HG02973 (cell line): ENCODE measurements at regions not wholly inside any gene's neighbourhood (a gene's known extent, or its start where the extent isn't known, plus 50 kb on each side); places are given as distances from the start of the nearest gene placed in this dataset.

ENCODE experiments used
- ATAC-seq: cut with Tn5 transposase; IDR thresholded peaks from one replicate; pipeline ENCODE4 v1.9.1; 2021; ENCODE audit warnings: moderate library complexity; ENCODE audit not compliant: unreplicated experiment

DNA sequence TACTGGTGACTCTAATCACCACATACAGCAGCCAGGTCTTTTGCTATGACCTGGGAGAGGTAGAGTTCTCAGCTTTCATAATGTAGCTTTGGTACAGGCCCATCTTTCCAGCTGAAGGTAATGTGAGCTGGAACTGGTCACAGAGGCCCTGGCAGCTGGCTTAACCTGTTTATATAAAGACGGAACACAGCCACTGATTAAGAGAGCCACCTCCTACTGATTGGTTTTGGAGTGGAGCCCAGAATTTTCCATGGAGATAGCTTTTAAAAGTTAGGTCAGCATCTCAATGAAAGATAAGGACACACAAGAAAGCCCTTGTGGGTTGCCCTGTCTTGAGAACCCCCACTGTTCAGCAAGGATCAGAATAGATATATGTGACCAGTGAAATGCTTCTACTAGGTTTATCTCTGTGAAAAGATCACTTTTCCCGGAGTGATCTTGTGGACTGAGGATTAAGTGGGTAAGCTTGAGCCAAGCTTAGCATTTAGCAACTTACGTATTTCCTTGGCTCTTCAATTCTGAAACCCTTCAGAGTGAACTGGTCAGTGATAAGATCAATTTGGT lies 213.7 kb upstream of the CITED2 start:
- ATAC-seq = no peak

DNA sequence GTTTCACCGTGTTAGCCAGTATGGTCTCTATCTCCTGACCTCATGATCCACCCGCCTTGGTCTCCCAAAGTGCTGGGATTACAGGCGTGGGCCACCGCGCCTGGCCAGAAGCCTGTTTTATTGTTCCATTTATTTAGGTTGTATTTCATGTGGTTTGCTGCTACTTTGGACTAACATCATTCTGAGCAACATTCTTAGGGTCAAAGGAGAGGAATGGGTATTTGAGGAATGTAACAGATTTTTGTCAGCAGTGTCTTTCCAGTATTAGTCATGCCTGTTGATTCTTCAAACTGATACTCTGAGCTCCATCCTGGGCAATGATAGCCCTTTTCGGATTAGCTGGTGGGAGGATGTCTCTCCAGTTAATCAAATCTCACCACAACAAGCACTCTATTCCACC lies 213.0 kb upstream of the CITED2 start:
- ATAC-seq = no peak

DNA sequence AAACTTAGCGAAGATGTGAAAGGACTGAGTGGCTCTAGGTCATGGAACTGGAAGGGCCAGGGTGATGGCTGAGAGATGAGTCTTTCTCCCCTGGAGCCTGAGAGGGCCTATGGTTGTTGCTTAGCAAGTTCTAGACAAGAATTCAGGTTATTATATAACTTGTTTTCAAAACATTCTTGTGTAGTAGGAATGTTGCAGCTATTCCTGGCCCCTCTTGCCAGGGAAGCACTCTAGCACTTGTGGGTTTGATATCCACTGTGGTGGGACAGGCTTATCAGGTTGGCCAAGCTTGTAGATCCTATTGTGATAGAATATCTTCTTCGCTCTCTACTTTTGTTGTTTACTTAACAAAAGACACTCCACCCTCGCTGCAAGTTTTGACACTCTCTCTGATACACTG lies 211.8 kb upstream of the CITED2 start:
- ATAC-seq = no peak

DNA sequence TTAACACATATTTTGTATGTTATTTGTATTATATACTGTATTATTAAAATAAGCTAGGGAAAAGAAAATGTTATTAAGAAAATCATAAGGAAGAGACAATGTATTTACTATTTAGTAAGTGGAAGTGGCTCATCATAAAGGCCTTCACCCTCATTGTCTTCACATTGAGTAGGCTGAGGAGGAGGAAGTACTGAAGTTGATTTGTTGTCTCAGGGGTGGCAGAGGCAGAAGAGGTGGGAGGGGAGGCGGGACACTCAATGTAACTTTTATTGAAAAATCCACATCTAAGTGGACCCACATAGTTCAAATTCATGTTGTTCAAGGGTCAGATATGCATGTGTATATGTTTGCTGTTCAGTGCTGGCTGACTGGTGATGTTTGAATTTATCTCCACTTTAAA lies 210.2 kb upstream of the CITED2 start:
- no peak for ATAC-seq

DNA sequence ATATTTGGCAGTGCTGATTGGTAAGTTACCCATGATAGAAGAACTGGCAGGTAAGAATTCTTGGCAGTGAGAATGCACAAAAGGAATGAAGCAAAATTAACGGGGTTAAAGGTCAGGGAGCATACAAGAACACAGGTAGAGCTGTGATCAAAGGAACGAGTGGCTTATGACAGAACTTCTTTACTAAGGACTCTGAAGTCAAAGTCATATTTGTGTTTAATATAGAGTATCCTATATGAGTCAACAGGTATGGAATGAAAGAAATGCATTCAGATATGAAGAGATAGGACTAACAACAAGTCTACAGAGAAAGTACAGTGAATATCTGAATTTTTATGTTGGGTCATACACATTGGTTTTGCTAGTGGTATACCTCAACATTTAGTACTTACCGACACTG lies 209.0 kb upstream of the CITED2 start:
- ATAC-seq = no peak

DNA sequence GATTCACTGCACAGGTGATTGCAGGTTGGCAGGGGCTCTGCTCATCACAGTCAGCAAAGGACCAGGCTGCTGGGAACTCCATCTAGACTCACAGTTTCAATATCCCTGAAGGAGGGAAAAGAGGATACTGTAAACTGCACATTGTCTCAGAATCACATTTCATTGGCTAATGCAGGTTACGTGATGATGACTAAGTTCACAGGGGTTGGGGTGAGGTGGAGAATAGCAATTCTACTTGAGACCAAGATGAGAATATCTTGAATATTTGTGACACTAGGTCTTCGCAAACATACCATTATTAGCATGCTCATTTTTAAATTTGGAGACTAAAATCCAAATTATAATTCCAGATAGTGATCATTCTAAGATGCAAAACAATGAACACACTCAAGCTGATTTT lies 208.5 kb upstream of the CITED2 start:
- ATAC-seq = no peak

DNA sequence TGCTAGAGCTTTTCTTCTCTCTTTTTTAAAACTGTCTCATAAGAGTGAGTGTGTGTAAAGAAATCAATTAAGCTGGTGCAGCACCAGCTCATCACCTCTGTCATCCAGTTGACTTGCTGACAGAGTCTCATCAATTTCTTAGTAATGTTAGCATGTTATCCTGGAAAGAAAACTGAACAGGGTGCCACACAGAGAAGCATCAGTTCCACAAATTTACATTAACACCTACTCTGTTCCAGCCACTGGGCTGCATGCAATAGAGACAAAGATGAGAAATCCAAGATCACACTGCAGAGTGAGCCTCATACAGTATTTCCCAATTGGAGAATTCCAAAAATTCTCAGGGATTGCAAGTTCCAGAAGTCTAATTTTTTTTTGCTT lies 207.0 kb upstream of the CITED2 start:
- no peak for ATAC-seq

DNA sequence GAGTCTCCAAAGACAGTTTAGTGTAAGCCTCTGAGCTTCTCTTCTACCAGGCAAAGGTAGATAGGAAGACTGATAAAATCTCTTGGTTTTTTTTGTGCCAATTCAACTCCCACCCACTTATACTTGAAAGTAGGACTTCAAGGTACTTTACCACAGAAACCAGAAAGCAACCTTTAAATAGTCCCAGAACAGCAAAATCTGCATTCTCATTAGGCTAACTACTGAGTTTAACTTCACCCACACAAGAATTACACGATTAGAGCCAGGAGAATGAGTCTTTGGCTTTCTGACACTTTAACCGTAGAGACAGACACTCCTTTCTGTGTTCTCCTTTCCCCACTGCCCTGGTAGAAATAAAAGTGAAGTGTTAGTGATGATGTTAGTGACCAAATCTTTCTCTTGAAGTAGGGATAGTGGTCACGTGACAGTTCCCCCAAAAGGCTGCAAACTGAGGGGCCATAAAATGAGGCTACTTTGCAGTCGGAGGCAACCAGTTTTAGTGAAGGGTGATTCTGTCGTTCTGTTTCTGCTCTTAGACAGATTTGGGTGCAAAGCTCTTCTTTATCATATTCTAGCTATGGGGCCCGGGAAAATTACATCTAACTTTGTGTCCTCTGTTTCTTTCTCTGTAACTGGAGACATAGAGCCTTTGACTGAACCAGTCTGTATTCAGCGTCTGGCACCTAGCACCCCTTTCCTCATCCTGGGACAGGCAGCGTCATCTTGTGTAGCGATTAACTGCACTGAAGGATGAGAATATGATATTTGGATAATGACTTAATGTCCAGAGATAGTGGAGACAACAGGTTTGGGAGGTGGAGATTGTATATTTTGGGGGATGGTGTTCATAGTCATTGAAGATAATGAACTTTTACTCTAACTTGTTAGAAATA lies 206.4 kb upstream of the CITED2 start:
- peak; percentile 82 for ATAC-seq

DNA sequence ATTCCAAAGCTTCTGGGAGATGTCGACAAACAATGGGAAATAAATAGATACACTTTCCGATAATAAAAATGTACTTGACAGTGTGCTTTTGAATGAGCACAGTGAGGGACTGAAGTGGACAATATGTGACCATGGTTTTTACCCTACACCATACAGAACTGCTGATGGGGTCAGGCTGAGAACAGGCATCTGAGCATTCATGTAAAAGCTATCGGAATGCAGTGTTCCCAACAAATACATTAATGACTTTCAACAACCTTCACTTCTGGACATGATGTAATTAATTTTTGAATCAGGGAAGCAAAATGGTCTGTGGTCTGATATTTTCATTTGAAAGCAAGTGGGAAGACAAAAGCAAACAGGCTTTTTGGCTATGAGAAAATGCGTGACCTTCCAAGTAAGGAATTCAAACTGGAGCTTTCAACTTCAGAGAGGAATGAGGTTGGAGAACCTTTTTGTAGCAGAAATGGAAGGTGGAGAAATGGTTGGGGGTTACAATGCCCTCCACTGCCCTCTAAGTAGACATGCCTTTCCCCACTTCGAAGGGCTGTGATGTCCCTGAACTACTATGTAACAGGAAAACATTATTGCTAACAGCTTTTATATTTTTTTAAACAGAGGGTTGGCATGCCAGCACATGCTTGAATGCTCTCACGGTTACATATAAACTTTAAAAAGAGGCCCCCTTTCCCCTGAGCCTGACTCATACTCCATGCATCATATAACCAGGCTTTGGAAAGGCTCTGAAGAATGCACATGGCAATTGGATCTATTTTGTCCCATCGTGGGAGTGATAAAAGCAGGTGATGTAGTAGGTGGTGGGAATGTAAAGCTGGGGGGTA lies 203.5 kb upstream of the CITED2 start:
- ATAC-seq = no peak

DNA sequence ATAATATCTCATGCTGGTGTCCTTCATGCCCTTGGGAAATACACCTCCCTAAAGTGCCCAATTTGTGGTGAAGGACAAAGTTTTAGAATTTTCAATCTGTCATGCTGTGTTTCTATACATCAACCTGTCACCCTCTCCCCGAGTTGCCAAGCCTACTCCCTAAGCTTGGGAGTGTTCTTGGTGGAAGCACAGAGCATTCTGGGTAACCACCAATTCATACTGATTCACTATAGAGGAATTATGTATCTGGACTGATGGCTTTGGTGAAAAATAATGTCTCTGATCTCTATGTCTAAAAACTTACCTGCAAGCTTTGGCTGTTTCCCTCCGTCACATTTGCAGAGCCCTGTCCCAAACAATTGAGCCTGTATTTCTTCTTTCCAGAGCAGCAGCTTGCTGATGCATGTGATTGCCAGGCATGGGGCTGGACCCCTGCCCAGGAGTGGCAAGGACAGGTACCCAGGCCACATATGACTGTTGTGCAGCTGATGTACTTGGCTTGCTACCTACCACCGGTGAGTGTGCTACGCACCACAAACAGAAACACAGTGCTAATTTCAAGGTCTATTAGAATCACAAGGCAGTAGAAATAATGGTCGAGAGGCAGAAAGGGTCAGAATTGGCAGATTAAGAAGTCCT lies 202.8 kb upstream of the CITED2 start:
- ATAC-seq = no peak

DNA sequence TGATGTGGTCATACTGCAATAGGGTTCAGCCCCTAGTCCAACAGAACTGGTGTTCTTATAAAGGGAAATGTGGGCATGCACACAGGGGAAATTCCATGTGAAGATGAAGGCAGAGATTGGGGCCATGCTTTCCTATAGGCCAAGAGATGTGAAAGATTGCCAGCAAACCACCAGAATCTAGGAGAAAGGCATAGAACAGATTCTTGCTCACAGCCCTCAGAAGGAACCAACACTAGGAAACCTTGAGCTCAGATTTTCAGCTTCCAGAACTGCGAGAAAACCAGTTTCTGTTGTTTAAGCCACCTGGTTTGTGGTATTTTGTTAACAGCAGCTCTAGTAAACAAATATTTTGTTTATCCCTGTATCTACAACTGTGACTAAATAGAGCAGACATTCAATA lies 197.6 kb upstream of the CITED2 start:
- no peak for ATAC-seq

DNA sequence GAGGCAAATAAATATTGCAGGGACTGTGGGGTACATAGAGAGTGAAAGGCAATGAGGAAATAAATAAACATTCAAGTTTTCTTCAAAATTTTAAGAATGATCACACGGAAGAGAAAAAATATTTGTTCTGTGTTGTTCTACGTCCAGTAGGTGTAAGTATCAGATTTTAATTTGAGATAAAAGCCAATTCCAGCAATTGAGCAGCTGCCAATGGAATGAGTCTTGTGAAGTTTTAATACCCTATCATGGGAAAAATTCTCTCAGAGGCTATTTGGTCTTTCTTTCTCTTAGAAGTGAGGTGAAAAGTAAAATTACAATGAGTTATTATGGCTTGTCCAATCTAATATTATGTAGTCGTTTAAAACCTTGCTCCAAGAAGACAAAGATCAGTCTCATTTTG lies 195.7 kb upstream of the CITED2 start:
- ATAC-seq = no peak

DNA sequence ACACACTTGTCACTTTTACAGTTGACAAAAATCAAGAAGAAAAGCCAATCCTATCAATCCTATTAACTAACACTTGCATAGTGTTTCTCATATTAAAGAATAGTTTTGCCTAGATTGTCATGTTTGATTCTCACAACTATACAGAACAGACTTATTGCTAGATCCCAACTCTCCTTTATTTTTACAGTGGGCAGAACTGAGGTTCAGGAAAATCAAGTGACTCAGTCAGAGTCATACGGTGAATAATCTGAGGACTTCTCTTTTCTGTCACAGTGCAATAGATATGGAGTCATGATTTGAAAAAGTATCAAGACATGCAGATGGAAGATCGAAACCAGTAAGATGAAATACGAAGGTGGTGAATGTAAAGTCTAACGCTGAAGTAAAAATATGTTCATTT lies 195.1 kb upstream of the CITED2 start:
- no peak for ATAC-seq

DNA sequence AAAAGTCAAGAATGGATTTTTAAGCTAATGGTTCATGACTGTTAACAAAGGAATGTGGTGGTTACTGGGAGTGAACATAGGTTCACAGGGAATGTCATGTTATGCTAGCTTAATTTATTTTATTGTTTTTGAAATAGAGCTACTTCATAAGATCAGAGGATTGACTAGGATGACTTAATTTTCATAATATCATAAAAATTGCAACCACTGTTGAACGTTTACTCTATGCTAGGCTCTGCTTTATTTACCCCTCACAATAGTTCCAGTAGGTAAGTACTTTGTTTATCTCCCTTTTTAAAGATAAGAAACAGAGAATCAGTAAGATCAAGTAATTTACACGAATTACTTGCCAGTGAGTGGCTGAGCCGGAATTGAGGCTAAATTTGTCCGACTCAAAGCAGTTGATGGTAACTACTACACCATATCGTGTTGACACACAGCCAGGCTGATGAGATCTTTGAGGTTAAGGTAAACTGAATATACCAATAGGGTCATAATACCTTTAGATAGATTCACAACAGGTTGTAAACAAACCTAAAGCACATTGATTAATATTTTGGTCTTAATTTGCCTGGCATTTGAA lies 194.6 kb upstream of the CITED2 start:
- ATAC-seq = no peak

DNA sequence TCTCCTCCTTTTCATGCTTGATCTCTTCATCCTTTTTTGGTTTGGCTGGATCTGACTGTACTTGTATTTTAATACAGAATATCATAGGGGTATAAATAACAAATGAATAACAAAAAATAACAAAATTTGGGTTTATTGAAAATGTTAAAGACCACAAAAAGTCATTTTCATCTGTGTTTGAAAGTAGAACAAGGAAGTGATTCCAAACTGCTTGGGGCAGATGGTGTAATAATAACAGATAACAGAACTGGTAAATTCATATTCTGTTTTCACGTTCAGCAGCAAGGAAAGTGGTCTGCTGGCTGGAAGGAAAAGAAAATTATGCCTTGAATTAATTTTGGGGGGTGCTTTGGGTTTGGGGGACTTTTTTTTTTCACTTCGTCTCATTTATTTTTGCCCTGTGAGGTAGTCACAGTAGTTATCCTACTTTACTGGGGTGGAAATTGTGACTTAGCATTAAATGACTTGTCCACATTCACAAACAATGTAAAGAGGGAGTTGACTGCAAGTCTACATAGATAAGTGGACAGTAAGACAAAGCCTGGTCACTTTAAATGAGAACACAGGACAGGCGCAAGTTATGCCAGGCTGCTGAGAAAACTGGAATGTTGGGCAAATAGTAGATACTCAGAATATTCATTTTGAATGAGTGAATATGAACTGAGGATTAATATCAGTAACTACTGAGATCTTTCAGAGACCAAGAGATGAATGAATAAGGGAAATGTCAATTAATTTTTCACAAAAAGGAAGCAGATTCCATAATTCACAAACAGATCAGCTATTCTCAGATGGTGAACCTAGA lies 193.9 kb upstream of the CITED2 start:
- ATAC-seq = peak; percentile 59

DNA sequence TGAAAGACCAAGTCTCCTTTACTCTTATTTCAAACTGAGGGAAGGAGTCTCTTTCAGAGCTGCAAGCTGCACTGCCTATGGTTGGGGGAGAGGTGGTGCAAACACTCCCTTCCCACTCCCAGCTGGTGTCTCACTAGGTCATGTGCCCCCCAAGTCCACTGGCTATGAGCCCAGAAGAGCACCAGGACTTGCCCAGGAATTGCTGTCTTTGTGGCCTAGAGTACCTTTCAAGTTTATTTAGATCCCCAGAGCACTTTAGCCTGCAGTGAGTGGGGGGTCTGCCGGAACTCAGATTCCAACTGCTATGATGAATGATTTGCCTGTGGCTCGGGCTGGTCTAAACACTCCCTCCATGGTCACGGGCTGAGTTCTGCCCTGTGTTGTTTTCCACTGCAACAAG lies 192.6 kb upstream of the CITED2 start:
- ATAC-seq = no peak

DNA sequence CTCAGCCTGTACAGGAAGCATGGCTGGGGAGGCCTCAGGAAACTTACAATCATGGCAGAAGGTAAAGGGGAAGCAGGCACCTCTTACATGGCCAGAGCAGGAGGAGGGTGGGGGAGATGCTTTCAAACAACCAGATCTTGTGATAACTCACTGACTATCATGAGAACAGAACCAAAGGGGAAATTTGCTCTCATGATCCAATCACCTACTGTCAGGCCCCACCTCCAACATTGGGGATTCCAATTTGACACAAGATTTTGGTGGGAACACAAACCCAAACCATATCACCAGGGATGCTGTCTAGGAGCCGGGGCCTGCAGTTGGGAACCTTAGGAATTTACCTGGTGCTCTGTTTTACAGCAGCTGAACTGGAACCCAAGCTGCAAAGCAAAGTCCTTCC lies 191.1 kb upstream of the CITED2 start:
- ATAC-seq = no peak

DNA sequence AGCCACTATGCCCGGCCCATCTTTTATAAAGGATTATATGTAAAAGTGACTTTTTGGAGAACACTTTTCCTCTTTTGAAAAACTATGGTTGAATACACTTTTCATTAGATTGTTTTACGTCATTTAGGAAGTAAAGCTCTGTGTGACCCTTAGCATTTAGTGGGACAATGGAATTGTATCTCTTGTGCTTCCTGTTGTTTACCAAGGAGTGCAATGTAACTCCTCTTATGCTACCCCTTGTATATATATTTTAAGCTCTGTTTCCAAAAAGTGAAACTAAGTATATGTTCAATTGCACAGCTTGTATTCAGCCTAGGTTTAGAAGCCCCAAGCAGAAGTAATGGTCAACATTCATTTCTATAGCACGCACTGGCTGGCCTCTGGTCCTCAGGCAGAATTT lies 183.1 kb upstream of the CITED2 start:
- ATAC-seq = no peak

DNA sequence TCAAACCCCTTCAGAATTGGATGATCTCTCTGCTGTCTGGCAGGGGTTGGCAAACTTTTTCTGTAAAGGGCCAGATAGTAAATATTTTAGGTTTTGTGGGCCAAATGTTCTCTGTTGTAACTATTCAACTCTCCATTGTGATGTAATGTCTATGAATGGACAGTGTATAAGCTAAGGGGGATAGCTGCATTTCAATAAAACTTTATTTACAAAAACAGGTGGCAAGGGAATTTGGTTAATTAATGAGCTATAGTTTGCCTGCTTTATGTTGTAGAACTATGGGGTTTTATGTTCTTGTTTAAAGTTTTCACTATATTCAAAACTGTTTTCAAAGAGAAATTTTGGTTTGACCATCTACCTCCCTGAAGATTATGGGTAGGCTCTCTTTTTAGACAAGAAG lies 182.1 kb upstream of the CITED2 start:
- no peak for ATAC-seq

DNA sequence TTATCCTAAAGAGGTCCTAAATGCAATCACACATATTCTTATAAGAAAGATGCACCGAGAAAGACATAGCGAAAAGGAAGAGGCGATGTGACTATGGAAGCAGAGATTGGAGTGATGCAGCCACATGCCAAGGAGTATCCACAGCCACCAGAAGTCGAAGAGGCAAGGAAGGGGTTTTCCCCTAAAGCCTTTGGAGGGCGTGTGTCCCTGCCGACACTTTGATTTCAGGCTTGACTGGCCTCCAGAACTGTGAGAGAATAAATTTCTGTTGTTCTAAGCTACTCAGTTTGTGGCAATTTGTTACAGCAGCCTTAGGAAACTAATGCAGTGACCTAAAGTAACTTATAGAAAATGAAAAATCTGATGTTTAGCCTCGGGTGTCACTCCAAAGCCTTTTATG lies 179.5 kb upstream of the CITED2 start:
- no peak for ATAC-seq
